HPDE6-E6E7 (cell line): ENCODE measurements at regions not wholly inside any gene's neighbourhood (a gene's known extent, or its start where the extent isn't known, plus 50 kb on each side); places are given as distances from the start of the nearest gene placed in this dataset.
"Not testable (repeated sequence)": the region's sequence is repeated elsewhere in the genome, so short reads cannot be mapped to it uniquely, and the experiment has no call there.

ENCODE experiments used
- DNase-seq: peaks from one replicate; pipeline ENCODE4 v3.0.0; 2011; ENCODE audit warnings: missing footprints; ENCODE audit errors: extremely low spot score

DNA sequence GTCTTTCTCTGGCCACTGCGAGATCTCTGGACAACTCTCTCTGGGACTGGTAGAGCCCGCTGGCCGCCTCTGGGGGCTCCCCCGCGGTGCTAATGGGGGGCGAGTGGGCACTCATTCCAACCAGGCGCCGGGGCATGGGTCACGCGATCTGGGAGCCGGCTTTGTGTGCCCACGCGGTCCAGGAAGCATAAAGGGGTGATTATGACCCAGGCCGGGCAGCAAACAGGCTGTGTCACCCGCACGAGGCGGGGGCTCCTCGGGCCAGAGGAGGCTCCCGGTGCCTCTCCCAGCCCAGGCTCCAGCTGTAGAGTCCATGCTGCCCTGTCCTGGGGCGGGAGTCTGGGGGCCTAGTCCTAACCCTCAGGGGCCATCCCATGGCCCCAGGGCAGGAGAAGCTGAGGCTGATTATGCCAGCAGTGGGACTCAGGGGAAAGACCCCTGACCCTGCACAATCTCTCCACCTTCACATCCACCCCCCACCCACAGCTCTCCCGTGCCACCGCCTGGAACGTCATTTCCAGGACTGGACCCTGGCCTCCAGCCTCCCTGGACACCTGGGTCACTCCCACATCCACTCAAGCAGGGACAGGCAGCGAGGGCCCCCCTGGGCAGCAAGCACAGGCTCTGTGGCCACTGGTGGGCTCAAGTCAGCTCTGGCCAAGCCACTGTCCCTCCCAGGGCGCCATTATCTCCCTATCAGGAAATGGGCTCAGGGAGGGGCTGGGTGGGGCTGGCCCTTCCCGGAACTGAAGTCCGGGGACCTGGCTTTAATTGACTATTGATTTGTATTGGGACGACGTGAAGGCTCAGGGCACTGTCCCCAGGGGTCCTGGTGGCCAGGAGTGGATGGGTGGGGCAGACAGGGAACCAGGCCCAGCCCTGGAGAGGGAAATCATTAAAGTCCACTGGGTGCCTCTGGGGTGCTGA lies 50.0 kb downstream of the PTPRS start:
- DNase-seq = no peak

DNA sequence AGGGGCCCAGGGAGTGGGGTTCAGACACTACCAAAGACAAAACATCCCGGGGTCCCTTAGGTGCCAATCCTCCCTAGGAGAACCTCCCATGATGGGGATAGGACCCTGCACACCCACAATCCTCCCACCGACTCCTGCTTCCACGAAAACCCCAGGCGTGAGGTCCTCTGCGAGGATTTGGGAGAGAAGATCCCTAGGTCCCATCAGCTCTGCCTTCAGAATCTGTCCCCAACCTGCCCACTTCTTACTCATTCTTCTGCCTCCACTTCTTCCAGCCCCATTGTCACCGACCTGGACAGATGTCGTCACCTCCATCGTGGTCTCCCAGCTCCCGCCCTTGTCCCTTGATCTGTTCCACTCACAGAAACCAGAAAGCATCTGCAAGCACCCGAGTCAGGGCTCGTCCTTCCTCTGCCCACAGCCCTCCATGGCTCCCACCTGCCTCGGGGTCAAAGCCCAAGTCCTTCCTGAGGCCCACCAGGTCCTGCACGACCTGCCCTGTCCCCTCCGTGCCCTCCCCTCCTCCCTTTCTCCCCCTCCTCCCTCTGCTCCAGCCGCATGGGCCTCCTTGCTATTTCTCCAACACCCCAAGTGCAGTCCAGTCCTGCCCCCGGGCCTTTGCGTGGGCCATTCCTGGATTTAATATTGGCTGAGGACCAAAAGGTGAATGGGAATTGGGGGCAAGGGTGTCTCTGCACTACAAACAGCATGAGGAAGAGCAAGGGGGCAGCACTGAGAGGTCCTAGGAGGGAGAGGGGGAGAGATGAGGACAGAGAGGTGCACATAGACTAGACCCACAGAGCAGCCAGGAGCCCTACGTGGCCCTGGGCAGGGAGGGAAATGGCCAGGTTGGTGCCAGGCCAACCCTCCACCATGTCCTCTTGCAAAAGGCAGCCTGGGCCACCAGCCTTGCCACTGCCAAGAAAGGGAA lies 51.3 kb downstream of the PTPRS start:
- DNase-seq = no peak

DNA sequence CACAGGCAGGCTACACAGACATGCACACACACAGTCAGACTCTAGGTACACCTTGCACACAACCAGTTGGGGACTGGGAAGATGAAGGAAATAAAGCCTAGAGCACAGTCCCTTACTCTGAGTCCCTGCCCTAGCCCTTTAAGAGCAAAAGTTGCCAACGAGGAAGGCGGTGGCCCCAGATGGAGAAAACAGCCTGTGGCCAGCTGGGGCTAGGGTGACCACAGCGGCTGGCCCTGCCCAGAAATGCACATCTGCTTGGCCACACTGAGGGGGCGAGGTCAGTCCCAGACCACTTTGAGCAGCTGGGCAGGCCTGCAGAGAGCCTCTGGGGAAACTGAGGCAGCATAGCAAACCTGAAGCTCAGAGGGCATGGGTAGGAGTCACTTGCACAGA lies 52.3 kb downstream of the PTPRS start:
- no peak for DNase-seq

DNA sequence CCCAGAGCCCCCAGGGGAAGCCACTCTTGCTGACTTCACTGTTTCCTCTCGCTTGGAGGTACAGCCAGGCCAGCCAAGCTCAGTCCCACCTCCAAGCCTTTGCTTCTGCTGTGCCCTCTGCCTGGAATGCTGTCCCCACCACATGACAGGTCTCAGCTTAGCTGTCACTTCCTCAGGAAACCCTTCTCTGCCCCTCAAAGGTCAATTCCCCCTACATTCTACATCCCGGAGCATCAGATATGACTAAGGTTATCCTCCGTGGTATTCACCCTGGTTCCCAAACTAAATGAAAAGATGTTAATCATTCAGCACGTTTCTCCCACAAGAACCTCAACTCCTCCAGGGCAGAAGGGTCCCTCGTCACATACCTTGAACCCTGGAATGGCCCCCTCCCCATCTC lies 53.5 kb downstream of the PTPRS start:
- no peak for DNase-seq

DNA sequence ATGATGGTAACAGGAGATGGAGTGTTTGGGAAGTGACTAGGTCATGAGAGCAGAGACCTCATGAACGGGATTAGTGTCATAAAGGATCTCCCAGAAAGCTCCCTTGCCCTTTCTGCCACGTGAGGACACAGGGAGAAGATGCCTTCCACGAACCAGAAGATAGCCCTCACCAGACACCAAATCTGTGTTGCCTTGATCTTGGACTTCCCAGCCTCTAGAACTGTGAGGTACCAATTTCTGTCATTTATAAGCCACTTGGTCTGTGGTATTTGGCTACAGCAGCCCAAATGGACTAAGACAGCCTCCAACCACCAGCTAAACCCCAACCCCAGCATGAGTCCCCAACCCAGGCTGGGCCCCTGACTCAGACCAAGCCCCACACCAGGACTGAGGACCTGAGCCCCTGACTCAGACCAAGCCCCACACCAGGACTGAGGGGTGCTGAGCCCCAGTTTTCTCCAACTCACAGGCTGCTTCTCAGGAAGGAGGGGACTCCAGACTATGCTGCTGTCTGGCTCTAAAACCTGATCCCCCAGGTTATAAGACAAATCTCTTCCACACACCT lies 54.1 kb downstream of the PTPRS start:
- no peak for DNase-seq

DNA sequence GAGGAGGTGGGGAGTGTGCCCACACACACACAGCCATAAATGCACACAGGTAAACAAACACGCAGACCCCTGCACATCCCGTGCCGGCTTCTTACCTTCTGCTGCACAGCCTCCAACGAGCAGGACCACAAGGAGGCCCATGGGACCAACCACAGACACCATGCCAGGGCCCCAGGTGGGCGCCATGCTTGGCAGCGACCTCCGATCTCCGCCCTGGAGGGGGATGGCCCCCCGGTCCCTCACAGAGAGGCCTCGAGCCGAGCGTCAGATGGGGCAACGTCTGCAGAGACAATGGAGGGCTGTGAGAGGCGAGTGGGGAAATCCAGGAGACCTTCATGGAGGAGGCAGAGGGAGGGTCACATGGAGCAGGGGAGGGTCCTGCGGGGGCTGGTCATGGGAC lies 54.7 kb downstream of the PTPRS start:
- no peak for DNase-seq

DNA sequence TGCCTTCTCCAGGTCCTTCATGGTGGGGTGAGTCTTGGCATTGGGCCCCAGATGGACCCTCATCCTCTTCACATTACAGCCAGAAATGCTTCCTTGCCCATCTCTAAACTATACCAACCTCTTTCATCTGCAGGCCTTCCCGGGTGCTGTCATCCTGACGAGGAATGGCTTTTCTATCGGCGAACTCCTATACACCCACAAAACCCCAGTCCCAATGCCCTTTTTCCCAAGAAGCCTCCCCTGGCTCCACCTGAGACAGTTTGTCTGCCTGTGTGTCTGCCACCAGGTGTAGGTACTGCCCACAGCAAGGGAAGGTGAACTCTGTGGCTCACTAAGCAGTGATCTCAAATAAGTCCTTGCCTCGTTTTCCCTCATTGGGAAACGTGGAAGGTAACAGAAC lies 55.3 kb downstream of the PTPRS start:
- no peak for DNase-seq

DNA sequence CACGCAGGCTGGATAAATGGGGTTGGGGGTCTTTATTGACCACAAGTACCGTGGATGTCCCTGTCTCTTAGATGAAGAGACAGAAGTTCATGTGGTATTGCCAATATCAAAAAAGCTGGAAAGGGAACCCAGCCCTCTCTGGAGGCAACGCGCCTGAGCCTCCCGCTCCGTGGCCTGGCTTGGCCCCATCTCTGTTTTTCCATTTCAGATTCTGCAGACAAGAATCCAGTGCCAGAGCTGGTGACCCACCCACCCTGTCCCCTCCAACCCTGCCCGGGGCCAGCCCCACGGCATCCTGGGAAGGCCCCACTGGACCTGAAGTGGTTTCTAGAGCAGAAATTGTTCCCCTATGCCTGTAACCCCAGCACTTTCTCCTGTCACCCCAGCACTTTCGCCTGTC lies 57.7 kb downstream of the PTPRS start:
- DNase-seq = no peak

DNA sequence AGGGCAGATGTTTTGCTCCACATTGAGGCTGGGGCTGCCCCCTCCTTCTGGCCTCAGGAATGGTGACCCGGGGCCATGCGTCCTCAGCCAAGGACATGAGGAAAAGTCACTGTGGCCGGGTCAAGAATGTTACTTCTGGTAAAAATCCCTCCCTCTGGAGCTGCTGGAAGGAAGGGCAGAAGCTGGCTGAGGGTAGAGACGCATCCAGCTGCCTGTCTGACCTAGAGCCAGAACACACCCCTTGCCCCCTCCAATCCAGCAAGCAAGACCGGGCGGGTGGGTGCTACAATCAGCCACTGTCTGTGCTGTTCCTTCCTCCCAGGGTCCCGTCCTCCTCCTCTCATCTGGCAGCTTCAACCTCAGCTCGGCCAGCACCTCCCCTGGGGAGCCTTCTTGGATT lies 59.0 kb downstream of the PTPRS start:
- DNase-seq = no peak

DNA sequence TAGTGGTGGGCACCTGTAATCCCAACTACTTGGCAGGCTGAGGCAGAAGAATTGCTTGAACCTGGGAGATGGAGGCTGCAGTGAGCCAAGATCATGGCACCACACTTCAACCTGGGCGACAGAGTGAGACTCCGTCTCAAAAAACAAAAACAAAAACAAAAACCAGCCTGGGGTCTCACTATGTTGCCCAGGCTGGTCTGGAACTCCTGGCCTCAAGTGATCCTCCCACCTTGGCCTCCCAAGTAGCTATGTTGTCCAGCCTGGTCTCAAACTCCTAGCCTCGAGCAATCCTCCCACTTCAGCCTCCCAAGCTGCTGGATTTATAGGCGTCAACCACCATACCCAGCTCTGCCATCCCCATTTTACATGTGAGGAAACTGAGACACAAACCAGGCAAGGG lies 64.9 kb downstream of the PTPRS start:
- DNase-seq = not testable (repeated sequence)

DNA sequence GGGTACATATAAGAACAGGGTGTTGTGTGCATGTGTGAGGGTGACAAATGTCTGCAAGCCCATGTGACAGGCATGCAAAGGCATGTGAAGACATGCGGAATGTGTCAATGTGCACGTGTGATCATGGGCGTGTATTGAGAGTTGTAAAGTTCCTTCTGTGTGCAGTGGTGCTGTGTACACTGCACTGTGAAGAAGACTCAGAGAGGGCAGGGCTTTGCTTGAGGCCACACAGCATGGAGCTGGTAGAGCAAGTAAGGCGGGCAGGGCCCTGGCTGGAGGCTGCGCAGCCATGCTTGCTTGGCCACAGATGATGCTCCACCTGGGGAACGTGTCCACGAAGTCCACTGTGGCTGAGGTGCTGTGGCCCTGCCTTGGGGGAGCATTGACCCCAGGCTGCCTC lies 66.8 kb downstream of the PTPRS start:
- DNase-seq = no peak

DNA sequence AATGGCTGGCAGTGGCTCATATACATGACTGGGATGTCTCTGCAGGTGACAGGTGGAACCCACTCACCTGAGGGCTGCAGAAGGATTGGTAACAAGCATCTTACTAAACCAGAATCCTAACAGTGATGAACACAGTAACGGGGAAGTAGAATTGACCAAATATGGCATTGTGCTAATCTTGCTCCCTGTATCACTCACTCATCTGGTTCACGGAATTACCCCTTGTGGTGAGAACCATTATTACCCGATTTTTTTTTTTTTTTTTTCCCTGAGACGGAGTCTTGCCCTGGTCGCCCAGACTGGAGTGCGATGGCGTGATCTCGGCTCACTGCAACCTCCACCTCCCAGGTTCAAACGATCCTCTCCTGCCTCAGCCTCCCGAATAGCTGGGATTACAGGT lies 69.5 kb downstream of the PTPRS start:
- no peak for DNase-seq

DNA sequence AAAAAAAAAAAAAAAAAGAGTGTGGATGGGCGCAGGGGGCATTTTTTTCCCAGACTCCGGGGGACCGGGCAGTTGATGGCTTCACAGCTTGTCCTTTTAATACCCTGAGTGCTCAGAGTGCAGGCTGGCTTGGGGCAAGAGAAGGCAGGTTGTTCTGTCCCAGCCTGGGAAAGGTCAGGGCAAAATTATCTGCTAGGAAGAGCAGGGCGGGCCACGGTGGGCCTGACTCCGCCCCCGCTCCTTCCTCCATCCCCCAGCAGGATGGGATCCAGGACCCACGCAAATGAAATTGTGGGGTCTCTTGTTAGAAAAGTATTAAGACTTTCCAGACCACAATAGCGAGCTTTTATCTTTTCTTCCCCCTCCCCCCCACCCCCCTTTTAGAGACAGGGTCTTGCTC lies 70.7 kb downstream of the PTPRS start:
- no peak for DNase-seq

DNA sequence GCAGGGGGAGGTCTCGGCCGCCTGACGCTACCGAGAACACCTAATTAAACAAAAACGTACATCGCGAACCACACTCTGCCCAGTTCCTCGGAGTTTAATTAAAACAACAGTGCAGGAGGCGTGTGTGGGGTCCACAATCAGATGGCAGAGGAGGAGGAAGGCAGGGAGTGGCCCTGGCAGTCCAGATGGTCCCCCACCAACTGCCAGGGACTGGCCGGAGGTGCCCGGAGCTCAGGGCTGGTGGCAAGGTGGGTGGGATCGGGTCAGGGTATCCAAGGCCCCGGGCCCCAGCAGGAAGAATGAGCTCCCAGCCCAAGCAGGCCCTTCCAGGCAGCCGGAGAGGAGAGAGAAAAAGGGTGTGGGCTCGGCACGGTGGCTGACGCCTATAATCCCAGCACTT lies 71.3 kb downstream of the PTPRS start:
- DNase-seq = no peak

DNA sequence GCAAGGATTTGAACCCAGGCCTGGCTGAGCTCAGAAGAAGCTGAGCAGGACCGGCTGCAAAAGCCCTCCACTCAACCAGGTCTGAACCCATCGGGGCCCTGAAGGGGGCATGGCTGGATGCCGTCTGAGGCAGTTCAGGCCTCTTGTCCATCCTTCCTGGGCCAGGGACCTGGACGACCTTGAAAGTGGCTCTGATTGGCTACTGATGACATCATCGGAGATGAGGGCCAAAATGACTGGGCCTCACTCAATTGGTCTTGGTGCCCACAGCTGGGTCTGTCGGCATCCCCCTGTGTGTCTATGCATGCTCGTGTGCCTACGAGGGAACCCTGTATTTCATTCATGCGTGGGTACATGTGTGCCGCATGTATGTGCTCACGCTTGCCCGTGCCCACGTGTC lies 71.8 kb downstream of the PTPRS start:
- no peak for DNase-seq

DNA sequence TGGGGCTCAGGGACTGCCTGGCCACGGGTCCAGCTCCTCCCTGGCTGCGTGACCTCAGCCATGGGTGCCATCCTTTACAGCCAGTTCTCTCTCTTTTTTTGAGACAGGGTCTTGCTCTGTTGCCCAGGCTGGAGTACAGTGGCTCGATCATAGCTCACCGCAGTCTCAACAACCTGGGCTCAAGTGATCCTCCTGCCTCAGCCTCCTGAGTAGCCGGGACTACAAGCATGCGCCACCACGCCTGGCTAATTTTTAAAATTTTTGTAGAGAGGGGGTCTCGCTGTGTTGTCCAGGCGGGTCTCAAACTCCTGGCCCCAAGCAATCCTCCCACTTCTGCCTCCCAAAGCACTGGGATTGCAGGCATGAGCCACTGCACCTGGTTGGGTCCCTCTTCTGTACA lies 75.4 kb downstream of the PTPRS start:
- DNase-seq = no peak

DNA sequence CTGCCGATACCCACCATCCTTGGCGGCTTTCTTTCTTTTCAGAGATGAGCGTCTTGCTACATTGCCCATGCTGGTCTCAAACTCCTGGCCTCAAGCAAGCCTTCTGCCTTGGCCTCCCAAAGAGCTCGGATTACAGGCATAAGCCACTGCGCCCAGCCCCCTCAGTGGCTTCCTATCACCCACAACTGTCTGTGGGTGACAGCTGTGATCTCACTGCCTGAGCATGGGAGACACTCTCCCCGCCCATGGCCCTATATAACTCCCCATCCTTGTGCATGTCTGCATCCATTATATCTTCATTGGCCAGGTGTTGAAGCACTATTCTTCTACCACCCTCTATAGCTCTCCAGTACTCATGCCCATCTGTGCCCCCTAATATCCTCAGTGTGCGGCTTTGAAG lies 76.2 kb downstream of the PTPRS start:
- DNase-seq = no peak

DNA sequence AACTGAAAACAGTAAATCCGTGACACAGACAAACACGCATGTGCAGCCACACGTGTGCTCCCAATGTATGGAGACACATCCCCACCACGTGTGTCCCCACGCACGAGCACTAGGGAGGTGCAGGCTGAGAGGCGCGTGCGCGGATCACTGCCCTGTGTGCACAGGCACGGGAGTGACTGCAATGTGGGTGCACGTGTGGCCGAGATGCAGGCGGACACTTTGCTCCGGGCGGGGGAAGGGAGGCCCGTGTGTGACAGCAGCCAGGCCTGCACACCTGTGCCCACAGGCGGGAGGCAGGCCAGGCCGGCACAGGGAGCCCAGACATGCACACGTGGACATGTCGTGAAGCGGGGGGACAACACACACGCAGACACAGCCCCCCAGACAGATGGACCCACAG lies 77.0 kb downstream of the PTPRS start:
- DNase-seq = no peak

DNA sequence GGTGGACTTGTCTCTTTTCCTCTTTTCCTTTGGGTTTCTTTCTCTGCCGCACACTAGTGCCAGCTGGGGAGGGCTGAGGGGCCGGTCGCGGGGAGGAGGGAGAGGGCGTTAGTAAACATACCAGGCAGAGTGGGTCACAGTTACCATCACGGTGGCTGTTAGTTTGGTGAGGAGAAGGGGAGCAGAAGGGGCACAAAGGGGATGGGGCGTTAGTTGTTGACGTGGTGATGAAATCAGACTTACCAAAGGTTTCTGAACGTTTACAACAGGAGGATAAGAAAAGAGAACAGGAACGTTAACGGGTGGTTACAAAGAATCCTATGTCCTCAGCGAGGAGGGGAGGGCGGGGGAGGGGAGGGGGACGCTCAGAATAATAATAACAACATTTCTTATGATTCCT lies 77.9 kb downstream of the PTPRS start:
- DNase-seq = no peak

DNA sequence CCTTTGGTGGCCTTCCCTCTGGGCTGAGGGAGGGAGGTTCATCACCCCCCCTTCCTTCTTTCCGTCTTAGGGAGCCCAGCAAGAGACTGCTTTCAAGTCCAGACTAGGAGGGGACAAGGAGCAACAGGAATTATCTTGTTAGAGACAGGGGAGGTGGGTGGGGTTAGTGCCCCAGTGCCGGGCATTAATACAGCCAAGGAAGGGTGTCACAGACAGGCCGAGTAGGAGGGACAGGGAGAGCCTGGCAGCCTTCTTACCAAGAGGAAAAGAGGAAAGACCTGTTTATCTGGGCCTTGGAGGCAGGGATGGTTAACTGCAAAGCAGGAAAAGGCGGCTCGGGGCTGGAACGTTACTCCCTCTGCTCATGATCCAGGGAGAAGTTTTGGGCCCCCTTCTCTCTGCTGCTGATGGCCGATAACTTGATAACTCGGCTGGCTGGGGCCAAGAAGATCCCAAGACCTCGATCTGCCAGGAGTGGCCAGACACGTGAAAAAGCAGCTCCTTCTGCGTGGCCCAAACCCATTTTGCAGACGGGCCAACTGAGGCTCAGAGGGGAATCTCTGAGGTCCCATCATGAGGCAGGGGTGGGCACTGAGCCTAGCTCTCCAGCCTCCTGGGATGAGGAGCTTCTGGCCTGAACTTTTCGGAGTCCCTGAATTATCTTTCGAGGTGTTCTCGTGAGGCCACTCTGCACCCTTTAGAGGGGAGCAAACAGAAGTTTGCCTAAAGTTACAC lies 79.3 kb downstream of the PTPRS start:
- DNase-seq = peak; percentile 68

DNA sequence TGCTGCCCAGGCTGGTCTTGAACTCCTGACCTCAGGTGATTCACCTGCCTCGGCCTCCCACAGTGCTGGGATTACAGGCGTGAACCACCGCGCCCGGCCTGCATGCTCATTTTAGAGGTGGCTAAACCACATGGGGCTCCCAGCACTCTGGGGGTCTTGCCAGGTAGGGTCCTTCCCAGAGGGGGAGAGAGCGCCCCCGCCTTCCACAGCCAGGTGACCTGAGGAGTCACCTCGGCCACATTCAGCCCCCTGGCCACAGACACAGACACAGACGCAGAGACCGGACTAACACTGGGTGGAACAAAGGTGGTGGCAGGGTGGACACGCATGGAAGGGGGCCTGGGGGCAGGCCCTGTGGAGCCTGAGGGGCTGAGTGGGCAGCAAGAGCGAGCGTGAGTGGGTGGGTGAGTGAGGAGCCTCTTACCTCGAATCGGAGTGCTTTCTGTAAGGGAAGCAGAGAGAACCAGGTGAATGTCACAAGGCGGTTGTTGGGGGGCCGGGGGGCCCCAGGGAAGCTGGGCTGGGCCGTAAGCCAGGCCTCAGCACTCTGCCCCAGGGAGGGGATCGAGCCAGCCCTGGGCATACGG lies 80.1 kb downstream of the PTPRS start:
- no peak for DNase-seq
